ENCODE measurements at regions not wholly inside any gene's neighbourhood (a gene's known extent, or its start where the extent isn't known, plus 50 kb on each side); places are given as distances from the start of the nearest gene placed in this dataset.

- ATAC-seq = peak; percentile 99 to 100 (median 100)
- Histone ChIP-seq H3K27ac (peak overlapping the region in 1 of 4 donors; percentile 14), H3K4me3 (no peak overlapping the region), H3K27me3 (no peaks in the 10 kb centered on the region), H3K36me3 (no peaks in the 10 kb centered on the region), H3K4me1 (peaks cover 0 to 18% (median 14%) of the 10 kb centered on the region in 3 donors), H3K9me3 (no peaks in the 10 kb centered on the region)
- TF ChIP-seq CTCF (IDR thresholded peaks at IDR 0.05) = no peak
- peak; percentile 77 to 94 (median 90) for DNase-seq
- intact Hi-C loops (cut with DNase I) = no loop called here
- WGBS, 2 donors = 55 to 63% methylated on average over 4 of the region's 4 CpGs
- FAIRE-seq = no peak
Measured at GRCh38 chr14:66378712-66379505, 107.3 kb upstream of the CCDC196 start.

GRCh38 chr14:66380143-66380542, 106.0 kb upstream of the CCDC196 start:
- WGBS, 2 donors = 0 to 16% methylated on average over 1 of the region's 1 CpG
- H3K27me3 ChIP-seq = no peaks in the 10 kb centered on the region
- H3K4me3 ChIP-seq = no peak overlapping the region
- H3K36me3 ChIP-seq = no peaks in the 10 kb centered on the region
- peak overlapping the region in 1 of 4 donors; percentile 34 for H3K27ac ChIP-seq
- ATAC-seq = peak; percentile 28 to 64 (median 42)
- peaks cover 0 to 18% (median 14%) of the 10 kb centered on the region in 3 donors for H3K4me1 ChIP-seq
- intact Hi-C loops (cut with DNase I) = no loop called here
- no peak for FAIRE-seq
- DNase-seq = peak in 3 of 6 donors; percentile 15 to 30 (median 21)
- no peaks in the 10 kb centered on the region for H3K9me3 ChIP-seq
- no peak for TF ChIP-seq CTCF (IDR thresholded peaks at IDR 0.05)

GRCh38 chr14:66381755-66382154, 104.4 kb upstream of the CCDC196 start:
- H3K27ac ChIP-seq = no peak overlapping the region
- FAIRE-seq (no peak), ATAC-seq (no peak), DNase-seq (no peak)
- H3K4me3 ChIP-seq = no peak overlapping the region
- no peaks in the 10 kb centered on the region for H3K36me3 ChIP-seq
- H3K27me3 ChIP-seq = no peaks in the 10 kb centered on the region
- TF ChIP-seq CTCF (IDR thresholded peaks at IDR 0.05) = no peak
- peaks cover 0 to 18% (median 14%) of the 10 kb centered on the region in 3 donors for H3K4me1 ChIP-seq
- 62 to 86% methylated on average over 1 of the region's 1 CpG for WGBS, 2 donors
- intact Hi-C loops (cut with DNase I) = no loop called here
- no peaks in the 10 kb centered on the region for H3K9me3 ChIP-seq

GRCh38 chr14:66383257-66383656, 102.9 kb upstream of the CCDC196 start:
- H3K4me3 ChIP-seq = no peak overlapping the region
- DNase-seq (no peak), ATAC-seq (no peak), FAIRE-seq (no peak)
- H3K27me3 ChIP-seq = no peaks in the 10 kb centered on the region
- H3K27ac ChIP-seq = no peak overlapping the region
- H3K4me1 ChIP-seq = peaks cover 0 to 18% (median 14%) of the 10 kb centered on the region in 3 donors
- intact Hi-C loops (cut with DNase I) = no loop called here
- WGBS, 2 donors = 75 to 83% methylated on average over 1 of the region's 1 CpG
- H3K36me3 ChIP-seq = no peaks in the 10 kb centered on the region
- no peaks in the 10 kb centered on the region for H3K9me3 ChIP-seq
- TF ChIP-seq CTCF (IDR thresholded peaks at IDR 0.05) = no peak

- ATAC-seq (no peak), DNase-seq (no peak), FAIRE-seq (no peak)
- Histone ChIP-seq H3K4me1 (peaks cover 0 to 14% (median 11%) of the 10 kb centered on the region in 3 donors), H3K27ac (no peak overlapping the region), H3K9me3 (no peaks in the 10 kb centered on the region), H3K27me3 (no peaks in the 10 kb centered on the region), H3K36me3 (no peaks in the 10 kb centered on the region), H3K4me3 (no peak overlapping the region)
- intact Hi-C loops (cut with DNase I) = no loop called here
- no peak for TF ChIP-seq CTCF (IDR thresholded peaks at IDR 0.05)
Measured at GRCh38 chr14:66383771-66384170, 102.4 kb upstream of the CCDC196 start.

All from pancreas (tissue), 10 donors.